RWPE2 (cell line): ENCODE measurements at regions not wholly inside any gene's neighbourhood (a gene's known extent, or its start where the extent isn't known, plus 50 kb on each side); places are given as distances from the start of the nearest gene placed in this dataset.

Source experiments
- ATAC-seq: fragments of 200-7000 bp; cut with Tn5 transposase; 3 replicates; pipeline ENCODE4 v1.9.1; 2021; ENCODE audit warnings: low read depth
- DNase-seq: peaks from one replicate; pipeline ENCODE4 v3.0.0-alpha.2; 2020; ENCODE audit warnings: low spot score
- H3K27ac ChIP-seq: fragments of 450-650 bp; 2 replicates; pipeline ENCODE4 v1.5.1; 2017; ENCODE audit warnings: mild to moderate bottlenecking; ENCODE audit not compliant: poor library complexity, severe bottlenecking
- H3K27me3 ChIP-seq: fragments of 250-450 bp; sonication (Bioruptor Pico); 2 replicates; pipeline ENCODE4 v1.5.1; 2021; ENCODE audit warnings: mild to moderate bottlenecking, moderate library complexity; ENCODE audit not compliant: insufficient read depth, poor library complexity, severe bottlenecking
- H3K36me3 ChIP-seq: fragments of 250-450 bp; sonication (Bioruptor Pico); 2 replicates; pipeline ENCODE4 v1.5.1; 2020; ENCODE audit warnings: low read depth, mild to moderate bottlenecking, moderate library complexity
- H3K4me1 ChIP-seq: fragments of 250-450 bp; sonication (Bioruptor Pico); 2 replicates; pipeline ENCODE4 v1.5.1; 2021; ENCODE audit warnings: mild to moderate bottlenecking, moderate library complexity; ENCODE audit not compliant: insufficient read depth, poor library complexity, severe bottlenecking
- H3K4me3 ChIP-seq: fragments of 250-450 bp; sonication (Bioruptor Pico); 2 replicates; pipeline ENCODE4 v1.5.1; 2021; ENCODE audit warnings: mild to moderate bottlenecking, moderate library complexity; ENCODE audit not compliant: severe bottlenecking
- H3K9me3 ChIP-seq: fragments of 250-450 bp; sonication (Bioruptor Pico); 2 replicates; pipeline ENCODE4 v1.5.1; 2021; ENCODE audit warnings: mild to moderate bottlenecking, moderate library complexity; ENCODE audit not compliant: severe bottlenecking
- CTCF ChIP-seq: fragments of 450-650 bp; IDR thresholded peaks from one replicate; pipeline ENCODE4 v1.5.1; 2017; ENCODE audit warnings: mild to moderate bottlenecking, moderate library complexity; ENCODE audit not compliant: poor library complexity, severe bottlenecking

GRCh38 chr10:130686689-130687300 is 550.6 kb downstream of the GLRX3 start:
- no peaks in the 10 kb centered on the region for H3K27me3 ChIP-seq
- H3K4me3 ChIP-seq = no peak overlapping the region
- no peaks in the 10 kb centered on the region for H3K4me1 ChIP-seq
- TF ChIP-seq CTCF = peak; percentile 50
- ATAC-seq (peak; percentile 58; the same call in 2 of the 3 replicates), DNase-seq (no peak)
- H3K27ac ChIP-seq = no peak overlapping the region
- no peaks in the 10 kb centered on the region for H3K9me3 ChIP-seq
- H3K36me3 ChIP-seq = no peaks in the 10 kb centered on the region

- Histone ChIP-seq H3K36me3 (no peaks in the 10 kb centered on the region), H3K27me3 (no peaks in the 10 kb centered on the region), H3K9me3 (no peaks in the 10 kb centered on the region), H3K4me3 (no peak overlapping the region), H3K27ac (no peak overlapping the region), H3K4me1 (no peaks in the 10 kb centered on the region)
- DNase-seq = no peak
- ATAC-seq = no peak
- no peak for TF ChIP-seq CTCF
These were observed 551.4 kb downstream of the GLRX3 start for GRCh38 chr10:130687566-130687965.

- no peak for ATAC-seq
- Histone ChIP-seq H3K4me1 (no peaks in the 10 kb centered on the region), H3K4me3 (no peak overlapping the region), H3K36me3 (no peaks in the 10 kb centered on the region), H3K27ac (no peak overlapping the region), H3K27me3 (no peaks in the 10 kb centered on the region), H3K9me3 (no peaks in the 10 kb centered on the region)
- no peak for TF ChIP-seq CTCF
- no peak for DNase-seq
These were observed 553.8 kb downstream of the GLRX3 start for GRCh38 chr10:130689743-130690626.

- H3K4me3 ChIP-seq = no peak overlapping the region
- H3K9me3 ChIP-seq = no peaks in the 10 kb centered on the region
- no peaks in the 10 kb centered on the region for H3K4me1 ChIP-seq
- DNase-seq (no peak), ATAC-seq (no peak)
- no peak overlapping the region for H3K27ac ChIP-seq
- H3K27me3 ChIP-seq = no peaks in the 10 kb centered on the region
- no peaks in the 10 kb centered on the region for H3K36me3 ChIP-seq
- no peak for TF ChIP-seq CTCF
These were observed 555.6 kb downstream of the GLRX3 start for GRCh38 chr10:130691776-130692175.

GRCh38 chr10:130696870-130697269 is 560.7 kb downstream of the GLRX3 start:
- no peak for DNase-seq
- no peak overlapping the region for H3K4me3 ChIP-seq
- H3K4me1 ChIP-seq = no peaks in the 10 kb centered on the region
- no peaks in the 10 kb centered on the region for H3K27me3 ChIP-seq
- no peak overlapping the region for H3K27ac ChIP-seq
- no peaks in the 10 kb centered on the region for H3K9me3 ChIP-seq
- no peak for ATAC-seq
- no peak for TF ChIP-seq CTCF
- H3K36me3 ChIP-seq = no peaks in the 10 kb centered on the region
